Stimulated activated CD4-positive, alpha-beta T cell treated with anti-CD3 and anti-CD28 coated beads, Interleukin-15, amount 100 ng/mL, for 1 hour (primary cell): ENCODE measurements at regions not wholly inside any gene's neighbourhood (a gene's known extent, or its start where the extent isn't known, plus 50 kb on each side); places are given as distances from the start of the nearest gene placed in this dataset.
"Not testable (repeated sequence)": the region's sequence is repeated elsewhere in the genome, so short reads cannot be mapped to it uniquely, and the experiment has no call there.

Source experiments
- DNase-seq, 2 donors: peaks; one replicate each; pipeline ENCODE4 v3.0.0-alpha.2; 2020; ENCODE audit warnings: low read depth in 1 of 2, low spot score in 1 of 2

DNA sequence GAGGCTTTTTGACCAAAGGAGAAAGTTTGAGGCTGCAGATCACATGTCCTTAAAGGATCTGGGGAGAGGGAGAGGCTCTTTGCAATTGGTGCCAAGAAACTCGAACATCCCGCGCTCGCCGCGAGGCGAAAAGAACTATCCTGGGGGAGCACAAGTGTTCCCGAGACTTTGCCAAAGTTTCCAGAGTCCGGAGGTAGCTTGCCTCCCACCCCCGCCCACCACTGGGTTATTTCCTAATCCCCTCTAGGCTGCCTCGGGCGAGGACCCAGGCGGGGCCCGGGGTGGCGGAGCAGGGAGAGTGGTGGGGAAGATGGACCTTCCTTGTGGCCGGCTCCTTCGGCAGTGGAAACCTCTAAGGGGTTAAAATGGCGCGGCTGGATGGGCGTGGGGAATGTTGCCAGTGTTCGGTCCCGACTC is 114.5 kb downstream of the KCNRG start:
- DNase-seq, result no peak

DNA sequence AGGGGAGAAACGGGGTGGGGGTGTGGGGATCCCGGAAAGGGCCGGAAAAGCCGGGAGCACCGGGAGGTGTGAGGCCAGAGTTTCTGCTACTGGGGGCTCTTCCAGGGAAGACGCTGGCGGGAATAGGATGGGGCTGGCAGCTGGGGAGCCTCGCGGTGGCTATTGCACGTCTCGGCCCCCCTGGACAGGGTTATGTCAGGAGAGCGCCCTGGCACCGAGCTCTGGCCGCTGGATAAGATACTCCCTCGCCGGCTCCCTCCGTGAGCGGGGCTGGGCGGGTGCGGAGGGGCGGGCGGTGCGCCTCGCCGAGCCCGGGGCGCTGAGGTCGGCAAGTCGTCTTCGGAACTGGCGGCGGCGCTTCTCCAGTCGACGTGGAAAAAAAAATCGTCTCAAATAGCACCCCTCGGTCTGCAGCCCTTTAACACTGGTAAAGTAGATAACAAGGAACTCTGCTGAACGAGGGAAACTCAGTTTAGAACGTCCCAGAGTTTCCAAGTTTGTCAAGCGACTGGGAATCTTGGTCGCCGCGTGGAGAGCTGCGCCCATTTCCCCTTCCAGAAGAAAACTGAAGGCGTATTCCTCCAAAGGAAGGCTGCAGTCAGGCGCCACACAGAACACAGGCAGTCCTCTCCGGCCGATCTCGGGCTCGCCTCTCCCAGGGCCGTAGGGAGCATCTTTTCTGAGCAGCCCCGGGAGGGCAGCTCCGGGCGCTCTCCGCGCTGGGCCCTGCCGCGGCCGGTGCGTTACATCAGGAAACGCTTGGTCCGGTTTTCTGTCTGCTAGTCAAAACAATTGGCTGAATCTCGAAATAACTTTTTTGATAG is 115.1 kb downstream of the KCNRG start:
- no peak for DNase-seq

DNA sequence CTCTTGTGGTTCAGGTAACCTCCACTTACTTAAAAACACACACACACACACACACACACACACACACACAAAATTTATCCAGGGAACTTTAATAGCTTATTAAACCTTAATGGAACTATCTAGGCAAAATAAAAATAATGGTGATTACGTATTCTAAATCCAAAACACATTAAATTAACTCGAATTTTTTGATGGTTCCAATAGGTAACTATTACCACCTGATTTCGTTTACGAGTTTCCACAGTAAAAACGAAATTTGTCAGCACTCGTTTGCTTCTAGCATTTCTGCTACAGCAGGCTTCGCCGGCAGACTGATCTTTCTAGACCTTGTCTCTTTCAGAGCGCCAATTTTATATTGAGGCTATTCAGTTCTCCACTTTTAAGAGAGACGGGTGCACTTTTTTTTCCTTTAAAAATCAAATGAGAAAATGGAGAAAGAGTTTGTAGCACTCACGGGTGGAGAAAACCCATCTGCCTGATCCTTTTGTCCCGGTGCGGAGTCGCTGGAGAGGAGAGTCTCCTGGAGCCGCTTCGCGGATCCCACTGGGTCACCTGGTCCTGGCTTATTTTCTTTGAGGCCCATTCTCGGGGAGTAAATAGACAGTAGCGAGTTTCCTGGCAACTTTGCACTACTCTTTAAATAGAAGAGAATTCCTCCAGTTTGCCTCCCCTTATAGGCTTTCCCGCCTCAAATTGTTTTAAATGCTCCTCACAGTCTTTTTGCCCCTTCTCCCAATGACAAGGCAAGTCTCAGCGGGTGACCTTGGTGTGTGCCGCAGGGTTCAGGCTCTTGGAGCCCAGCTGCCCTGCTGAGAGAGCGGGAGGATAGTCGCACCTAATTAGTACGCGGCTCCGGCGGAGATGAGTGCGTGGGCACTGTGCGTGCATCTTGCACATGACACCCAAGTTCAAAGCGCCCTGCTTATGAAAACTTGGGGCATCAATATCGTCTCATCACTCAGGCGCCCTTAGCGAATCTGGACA is 117.0 kb downstream of the KCNRG start:
- no peak for DNase-seq

DNA sequence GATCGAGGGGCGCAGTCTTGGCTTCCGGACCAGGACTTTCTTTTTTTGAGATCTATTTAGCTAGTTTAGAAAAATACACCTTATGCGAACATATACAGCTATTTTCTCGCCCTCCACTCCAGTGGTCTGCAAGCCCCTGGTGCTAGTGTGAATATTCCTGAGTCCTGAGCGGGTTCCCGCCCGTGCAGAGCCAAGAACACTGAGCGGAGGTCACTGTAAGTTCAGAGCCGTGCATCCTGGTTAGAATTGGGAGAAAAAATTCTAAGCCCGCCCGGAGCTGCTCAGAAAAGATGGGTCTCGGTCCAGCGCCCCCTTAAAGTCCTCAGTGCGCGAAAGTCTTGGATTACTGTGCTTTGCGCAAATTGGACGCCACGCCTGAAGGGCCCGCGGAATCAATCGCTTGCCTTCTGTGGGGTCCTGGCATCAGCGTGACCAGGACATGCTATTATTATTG is 117.7 kb downstream of the KCNRG start:
- DNase-seq, result no peak

DNA sequence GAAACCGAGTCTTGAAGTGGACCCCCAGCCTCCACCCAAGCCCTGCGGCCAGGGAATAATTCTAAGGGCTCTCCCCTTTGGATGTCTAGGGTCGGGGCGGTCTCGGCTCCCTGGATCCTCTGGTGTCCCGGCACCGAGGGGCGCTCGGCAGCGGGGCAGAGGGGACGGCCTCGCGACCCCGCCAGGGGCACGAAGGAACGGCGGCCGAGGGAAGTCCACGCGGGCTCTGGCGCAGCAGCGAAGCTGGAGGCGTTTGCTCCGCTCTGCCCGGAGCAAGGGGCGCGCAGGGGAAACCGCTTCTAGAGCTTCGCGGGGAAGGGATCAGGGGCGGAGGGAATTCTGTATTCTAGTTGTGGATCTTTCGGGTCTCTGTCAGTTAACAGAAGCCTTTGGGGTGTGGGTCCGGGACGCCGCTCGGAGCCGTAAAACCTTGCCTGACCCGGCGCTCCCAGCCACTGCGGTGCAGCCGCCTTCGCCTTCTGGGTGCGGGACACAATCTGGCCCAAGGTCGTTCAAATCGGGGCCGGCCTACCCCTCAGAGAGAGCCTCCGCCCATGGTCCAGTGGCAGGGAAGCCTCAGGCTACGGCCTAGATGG is 118.2 kb downstream of the KCNRG start:
- no peak for DNase-seq

DNA sequence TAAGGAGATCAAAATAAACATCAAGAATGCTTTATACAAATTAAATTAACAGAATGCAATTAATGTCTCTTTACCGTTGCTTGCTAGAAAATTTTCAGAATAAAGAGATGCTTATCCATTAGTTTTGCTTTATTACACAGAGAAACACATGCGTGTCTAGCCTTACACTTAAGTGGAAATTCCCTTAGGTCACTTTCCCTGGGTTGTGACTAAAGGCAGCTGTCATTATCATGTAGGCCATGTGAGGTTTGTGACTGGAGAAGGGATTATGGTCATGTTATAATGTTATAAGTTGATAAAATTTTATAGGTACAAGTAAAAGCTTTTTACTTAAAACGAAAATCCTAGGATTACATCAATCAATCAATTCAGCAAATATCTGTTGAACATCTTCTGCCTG is 121.0 kb downstream of the KCNRG start:
- no peak for DNase-seq

DNA sequence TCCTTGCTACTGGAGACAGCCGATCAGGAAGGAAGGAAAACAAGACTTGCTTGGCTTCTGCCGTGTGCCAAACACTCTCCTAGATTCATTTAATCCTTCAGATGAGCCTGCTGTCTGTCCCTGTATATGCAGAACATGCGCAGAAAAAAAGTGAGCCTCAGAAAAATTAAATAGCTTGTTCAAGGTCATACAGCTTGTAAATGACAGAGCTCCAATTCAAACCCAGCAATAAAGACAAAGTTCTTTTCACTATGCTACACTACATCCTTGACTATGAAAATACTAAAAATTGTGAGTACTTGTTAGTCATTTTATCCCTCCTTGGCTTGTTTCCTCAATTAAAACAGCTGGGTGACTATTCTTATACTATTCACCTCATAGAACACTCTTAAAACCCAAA is 121.4 kb downstream of the KCNRG start:
- DNase-seq, result no peak

DNA sequence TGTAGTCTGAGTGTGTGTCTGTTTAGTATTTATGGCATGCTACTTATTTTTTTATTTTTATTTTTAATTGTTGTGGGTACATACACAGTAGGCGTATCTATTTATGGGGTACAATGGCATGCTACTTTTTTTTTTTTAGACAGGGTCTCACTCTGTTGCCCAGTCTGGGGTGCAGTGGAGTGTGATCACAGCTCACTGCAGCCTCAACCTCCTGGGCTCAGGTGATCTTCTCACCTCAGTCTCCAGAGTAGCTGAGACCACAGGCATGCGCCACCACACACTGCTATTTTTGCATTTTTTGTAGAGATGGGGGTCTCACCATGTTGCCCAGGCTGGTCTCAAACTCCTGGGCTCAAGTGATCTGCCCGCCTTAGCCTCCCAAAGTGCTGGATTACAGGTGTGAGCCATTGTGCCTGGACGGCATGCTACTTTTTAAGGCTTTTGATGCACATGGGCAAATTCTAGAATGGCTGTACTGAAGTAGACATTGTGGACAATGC is 124.2 kb downstream of the KCNRG start:
- not testable (repeated sequence) for DNase-seq

DNA sequence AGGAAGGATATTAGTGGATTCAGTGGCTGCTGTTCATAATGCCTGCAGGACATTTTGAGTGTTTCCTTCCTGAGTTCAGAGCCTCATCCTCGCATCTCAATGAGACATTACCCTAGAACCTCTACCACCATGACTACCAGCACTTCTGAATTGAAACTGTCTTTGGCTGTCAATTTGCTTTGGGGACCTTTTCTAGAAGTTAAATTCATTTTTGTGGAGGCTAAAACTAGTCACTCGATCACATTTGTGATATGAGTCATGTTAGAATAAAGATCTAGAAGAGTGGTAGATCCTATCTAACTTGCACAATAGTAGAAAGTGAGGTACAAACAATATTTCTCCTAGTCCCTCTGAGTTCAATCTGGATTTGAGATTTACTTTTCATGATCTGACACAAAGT is 124.9 kb downstream of the KCNRG start:
- no peak for DNase-seq

DNA sequence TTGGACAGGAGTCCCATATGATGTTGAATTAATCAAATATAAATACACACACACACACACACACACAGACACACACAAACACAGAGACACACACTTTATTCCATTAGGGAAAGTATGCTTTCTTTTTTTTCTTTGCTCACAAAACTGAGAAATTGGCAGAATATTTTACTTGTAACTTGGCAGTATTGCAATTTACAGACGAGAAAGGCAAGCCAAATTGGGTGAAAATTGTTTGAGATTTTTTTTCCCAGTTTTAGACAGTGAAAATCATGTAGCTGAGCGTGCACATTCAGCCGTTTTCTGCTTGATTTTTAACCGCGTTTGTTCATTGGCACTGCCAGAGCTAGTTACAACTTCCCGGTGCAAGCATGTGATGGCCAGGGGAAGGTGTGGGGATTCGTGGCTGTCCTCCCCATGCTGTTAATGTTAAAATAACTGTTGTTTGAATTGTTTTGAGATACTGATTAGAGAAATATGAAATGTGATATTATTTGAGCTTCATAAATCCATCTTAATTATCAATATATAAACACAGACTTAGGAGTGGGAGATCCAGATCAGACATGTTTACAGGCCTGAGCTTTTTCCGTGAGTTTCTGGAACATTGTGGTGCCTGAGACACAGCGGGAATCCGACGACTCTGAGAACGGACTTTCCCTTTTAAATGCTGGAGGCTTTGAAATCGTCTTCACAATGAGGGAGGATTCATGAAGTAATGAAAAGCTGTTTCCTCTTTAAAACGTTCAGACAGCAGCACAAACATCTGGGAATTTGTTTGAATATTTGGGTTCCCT is 125.5 kb downstream of the KCNRG start:
- no peak for DNase-seq

DNA sequence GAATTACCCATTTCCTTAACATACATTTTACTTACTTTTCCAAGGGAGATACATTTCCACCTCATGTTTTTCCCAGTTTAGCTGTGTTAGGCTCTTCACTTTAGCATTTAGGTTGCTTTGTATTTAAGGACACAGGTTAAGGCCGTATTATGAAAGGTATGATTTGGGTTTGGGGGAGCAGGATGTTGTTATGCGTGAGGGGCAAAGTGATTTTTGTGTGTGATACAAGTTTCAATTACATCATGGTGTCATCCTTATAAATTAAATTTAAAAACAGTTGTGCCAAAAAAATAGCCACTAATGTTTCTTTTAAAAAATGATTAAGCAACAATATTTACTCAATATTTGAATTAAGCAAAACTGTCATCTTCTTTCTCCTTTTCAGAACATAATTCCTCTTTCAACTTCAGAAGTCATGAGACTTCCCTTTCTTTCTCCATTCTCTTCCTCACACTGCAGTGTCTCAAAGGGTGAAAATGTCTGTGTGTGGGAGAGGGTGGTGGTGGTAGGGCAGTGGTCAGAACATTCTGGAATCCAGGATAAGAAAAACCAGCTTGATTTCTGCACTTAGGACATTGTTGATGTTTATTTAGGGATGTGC is 126.2 kb downstream of the KCNRG start:
- DNase-seq, result no peak

DNA sequence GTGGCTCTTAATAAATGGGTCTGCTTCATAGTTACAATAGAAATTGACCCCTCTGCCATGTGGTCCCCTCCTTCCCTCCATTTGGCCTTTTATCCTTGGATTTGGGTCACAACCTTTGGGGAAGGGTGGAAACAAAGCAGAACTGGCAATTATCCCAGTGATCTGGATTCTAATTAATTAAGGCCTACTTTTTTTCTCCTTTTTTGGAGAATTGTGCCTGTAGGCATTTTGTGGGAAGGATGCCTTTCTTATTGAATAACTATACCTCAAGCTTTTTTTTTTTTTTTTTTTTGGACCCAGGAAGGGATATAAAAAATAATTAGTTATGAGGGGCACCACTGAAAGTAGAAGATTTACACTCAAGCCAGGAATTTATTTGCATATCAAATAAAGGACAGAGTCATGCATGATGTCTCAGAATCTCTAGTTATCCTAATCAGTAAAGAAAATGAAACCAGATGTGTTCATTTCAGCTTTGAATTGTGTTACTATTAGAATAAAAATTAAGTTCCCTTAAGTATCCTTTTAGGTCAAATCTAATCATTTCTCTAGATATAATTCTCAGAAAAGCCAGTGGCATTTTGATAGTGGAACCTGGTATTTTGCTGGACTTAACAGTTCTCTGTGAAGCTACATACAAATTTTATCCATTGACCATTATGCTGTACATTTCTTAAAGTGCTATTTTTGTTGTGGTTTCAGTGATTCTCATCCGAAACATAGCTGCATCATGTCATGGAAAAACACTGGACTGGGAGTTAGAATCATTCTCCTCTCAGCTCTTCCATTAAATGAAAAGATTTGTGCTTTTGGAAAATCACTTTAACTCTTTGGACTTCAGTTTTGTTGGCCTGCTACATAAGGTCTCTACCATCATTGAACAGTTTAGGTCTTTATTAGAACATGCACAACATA is 129.3 kb downstream of the KCNRG start:
- DNase-seq, result no peak

DNA sequence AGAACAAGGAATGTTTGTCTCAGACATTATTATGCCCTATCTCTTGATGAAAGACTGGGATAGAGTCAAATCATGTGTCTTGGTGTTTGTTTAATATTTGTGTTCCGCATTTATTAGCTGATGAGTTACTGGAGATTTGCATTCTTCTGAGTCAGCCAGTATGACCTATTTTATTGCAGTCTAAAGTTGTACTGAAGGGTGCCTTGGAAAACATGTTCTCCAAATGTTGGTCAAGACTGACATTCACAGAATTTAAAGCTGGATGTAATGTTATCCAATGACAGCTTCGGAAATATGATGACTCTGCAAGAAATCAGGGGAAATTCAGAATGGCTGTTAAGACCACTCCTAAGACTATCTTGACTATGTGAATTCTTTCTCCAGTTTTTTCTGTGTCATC is 134.0 kb downstream of the KCNRG start:
- DNase-seq, result no peak

DNA sequence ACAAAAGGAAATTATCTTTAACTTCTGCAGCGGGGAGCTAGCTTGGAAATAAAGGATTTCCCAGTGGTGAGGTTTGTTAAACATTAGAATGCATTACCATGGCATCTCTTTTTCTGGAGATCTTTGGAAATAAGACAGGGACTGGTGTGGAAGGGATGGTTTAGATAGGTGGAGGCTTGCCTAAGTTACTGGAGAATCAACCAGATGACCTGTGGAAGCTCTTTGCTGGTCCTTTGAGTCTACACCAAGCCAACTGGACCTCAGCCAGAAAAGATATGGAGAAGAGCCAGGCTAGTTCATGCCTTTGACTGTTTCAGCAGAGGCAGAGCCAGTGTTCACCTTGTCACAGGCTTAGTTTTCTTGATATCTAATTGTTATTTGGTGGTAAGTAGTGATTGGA is 134.7 kb downstream of the KCNRG start:
- no peak for DNase-seq

DNA sequence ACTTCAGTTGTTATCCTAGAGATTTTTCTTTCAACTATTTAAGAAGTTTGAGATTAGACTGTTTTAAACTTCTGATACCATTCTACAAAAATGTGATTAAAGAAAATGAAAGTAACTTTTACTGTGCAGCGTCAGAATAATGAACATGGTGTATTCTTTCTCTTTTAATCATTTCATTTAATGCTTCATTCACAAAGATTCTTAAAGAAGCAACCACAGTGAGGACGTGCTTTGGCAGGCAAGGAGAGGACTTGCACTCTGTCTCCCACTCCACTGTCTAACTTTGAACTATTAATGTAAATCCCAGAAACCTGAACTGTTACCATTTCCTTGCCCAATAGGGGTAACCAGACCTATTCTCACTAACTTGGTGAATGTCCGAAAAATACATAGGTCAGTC is 137.0 kb downstream of the KCNRG start:
- DNase-seq, result no peak

DNA sequence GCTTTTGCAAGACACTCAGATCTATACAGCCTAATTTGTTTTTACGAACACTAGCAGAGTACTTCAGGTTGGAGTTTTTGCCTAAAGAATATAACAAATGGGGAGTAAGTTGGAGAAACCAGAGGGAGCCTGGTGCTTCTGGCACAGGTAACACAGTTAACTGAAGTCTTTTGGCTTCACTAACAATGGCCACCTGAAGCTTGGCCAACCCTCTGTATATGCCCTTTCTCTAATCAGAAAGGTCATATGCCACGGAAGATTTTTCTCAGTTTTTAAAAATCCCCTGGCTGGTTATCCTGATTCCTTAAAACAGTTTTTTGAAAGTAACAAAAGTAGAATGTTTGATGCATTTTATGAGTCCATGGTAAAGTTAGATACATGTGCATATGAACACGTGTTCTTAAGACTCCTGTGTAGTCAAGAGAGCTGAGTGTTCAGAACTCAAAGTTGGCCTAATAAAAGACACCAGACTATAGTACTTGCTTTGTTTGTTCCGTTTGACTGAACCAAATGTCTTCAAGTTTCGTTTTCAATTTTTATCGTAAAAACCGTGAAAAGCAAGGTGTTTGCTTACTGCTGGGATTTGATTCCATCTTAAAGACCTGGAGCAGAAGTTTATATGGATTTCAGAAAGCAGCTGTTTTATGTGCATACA is 137.5 kb downstream of the KCNRG start:
- no peak for DNase-seq

DNA sequence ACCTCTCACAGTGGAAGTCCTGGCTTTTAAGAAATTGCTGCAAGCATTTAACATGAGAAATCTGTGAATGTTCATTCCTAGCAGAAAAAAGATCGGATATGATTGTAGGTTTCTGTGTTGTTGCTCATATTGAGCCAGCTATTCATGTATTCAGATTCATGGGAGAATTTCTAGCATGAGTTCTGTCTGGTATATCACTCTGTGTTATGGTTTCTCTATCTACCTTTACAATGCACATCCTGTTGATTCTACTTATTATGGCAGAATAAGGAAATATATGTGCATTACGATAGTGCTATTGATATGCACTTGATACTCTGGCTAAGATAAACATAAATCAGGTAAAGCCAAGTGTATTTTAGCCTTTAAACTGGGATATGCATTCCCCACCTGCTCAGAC is 138.2 kb downstream of the KCNRG start:
- DNase-seq, result no peak

DNA sequence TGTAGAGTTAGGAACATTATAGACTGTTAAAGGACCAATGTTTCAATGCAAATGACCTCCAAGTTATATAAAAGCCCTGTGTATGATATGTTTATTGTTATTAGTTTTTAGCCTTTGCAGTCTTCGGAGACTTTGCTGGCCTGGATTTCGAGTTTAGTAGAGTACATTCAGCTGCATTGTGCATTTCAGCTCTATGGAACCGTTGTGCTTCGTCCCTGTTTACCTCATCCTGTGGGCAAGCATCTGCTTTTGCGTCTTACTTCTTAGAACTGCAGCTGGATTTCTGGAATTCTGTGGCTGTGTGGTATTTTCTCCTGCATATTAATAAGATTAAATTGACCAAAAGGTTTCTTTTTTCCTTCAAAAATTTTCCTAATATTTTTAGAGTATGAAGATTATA is 138.6 kb downstream of the KCNRG start:
- no peak for DNase-seq

DNA sequence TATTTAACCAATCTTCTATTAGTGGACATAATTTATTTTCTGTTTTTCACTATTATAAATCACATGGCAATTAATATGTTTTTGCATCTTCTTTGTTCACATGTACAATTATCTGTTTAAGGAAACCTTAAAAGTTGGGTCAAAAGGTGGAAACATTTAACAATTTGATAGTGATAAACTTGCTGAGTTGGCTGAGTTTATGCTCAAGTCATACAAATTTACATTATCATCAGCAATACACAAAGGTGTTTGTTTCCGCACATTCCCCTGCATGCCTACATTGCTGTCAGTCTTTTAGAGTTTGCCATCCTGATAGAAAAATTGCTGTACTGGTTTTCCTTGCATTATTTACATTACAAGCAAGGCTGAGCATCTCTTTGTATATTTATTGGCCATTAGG is 139.5 kb downstream of the KCNRG start:
- no peak for DNase-seq
